ENCODE measurements at regions not wholly inside any gene's neighbourhood (a gene's known extent, or its start where the extent isn't known, plus 50 kb on each side); places are given as distances from the start of the nearest gene placed in this dataset.

- TF ChIP-seq ZNF8 (CRISPR knock-in tag; IDR thresholded peaks at IDR 0.05), result no peak
- no peak for TF ChIP-seq ZFP3 (CRISPR knock-in tag; IDR thresholded peaks at IDR 0.05)
- TF ChIP-seq RARB (CRISPR knock-in tag; IDR thresholded peaks at IDR 0.05), result no peak
- TF ChIP-seq CSRNP3 (CRISPR knock-in tag; IDR thresholded peaks at IDR 0.05), result no peak
- no peak for TF ChIP-seq GLIS3 (CRISPR knock-in tag; IDR thresholded peaks at IDR 0.05)
- TF ChIP-seq PPARA (CRISPR knock-in tag; IDR thresholded peaks at IDR 0.05; ENCODE audit: borderline replicate concordance), result no peak
- TF ChIP-seq, protein P1, sequence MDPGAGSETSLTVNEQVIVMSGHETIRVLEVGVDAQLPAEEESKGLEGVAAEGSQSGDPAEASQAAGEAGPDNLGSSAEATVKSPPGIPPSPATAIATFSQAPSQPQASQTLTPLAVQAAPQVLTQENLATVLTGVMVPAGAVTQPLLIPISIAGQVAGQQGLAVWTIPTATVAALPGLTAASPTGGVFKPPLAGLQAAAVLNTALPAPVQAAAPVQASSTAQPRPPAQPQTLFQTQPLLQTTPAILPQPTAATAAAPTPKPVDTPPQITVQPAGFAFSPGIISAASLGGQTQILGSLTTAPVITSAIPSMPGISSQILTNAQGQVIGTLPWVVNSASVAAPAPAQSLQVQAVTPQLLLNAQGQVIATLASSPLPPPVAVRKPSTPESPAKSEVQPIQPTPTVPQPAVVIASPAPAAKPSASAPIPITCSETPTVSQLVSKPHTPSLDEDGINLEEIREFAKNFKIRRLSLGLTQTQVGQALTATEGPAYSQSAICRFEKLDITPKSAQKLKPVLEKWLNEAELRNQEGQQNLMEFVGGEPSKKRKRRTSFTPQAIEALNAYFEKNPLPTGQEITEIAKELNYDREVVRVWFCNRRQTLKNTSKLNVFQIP (CRISPR knock-in tag; IDR thresholded peaks at IDR 0.05; ENCODE audit: borderline replicate concordance, low read depth), result no peak
- ATAC-seq, result no peak
Measured at GRCh38 chr4:117383468-117383867, 298.1 kb upstream of the TRAM1L1 start.

DNA sequence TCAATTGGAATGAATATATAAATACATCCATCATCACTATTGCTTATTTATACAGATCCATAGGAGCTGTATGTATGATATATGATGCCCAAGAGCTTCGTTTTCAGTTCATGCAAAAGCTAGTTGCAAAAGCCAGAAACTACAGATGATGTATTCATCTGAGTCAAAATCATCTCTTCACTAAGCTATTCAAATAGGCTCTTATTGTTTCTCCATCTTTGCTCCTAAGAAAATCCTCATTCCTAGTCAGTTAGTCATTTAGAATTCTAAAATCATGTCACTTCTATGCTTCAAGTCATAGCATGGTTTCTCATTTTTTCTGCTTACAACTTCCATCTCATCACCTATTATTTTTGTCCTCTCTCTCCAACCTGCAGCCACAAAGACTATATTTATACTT, 300.1 kb upstream of the TRAM1L1 start:
- ATAC-seq, result no peak
- TF ChIP-seq TSHZ2 (CRISPR knock-in tag; IDR thresholded peaks at IDR 0.05) (no peak), ISL1 (CRISPR knock-in tag; IDR thresholded peaks at IDR 0.05) (no peak), CREB5 (CRISPR knock-in tag; IDR thresholded peaks at IDR 0.05; ENCODE audit: low read depth) (no peak), BACH2 (CRISPR knock-in tag; IDR thresholded peaks at IDR 0.05; ENCODE audit: borderline replicate concordance) (no peak), ESRRG (CRISPR knock-in tag; IDR thresholded peaks at IDR 0.05) (no peak), OSR1 (CRISPR knock-in tag; IDR thresholded peaks at IDR 0.05) (no peak), ARNTL (CRISPR knock-in tag; IDR thresholded peaks at IDR 0.05; ENCODE audit: borderline replicate concordance, low read depth) (no peak), ZFP3 (CRISPR knock-in tag; IDR thresholded peaks at IDR 0.05) (no peak), RARB (CRISPR knock-in tag; IDR thresholded peaks at IDR 0.05) (no peak), ZNF565 (CRISPR knock-in tag; conservative IDR thresholded peaks at IDR 0.05; ENCODE audit: low read depth) (no peak)
- TF ChIP-seq, protein P1 (CRISPR knock-in tag; IDR thresholded peaks at IDR 0.05; ENCODE audit: borderline replicate concordance, low read depth), result no peak

DNA sequence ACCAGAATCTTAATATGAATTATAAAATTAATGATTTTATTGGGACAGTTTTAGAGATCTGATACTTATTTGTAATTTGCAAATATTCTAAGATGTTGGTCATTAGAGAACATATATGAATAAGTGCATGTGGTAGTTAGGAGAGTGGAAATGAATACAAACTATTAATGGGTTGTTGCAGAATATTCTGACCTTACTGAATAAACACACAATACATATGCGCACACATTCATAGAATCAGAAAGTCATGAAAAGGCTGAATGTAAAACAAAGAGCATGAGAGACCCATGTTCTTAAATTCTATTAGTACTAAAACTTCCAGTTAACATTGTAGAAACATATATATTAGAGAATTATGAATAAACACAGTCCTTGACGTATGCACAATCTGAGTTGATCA, 301.7 kb upstream of the TRAM1L1 start:
- no peak for ATAC-seq

More for the DNA sequence above, 301.7 kb upstream of the TRAM1L1 start:
- TF ChIP-seq ZFP30 (CRISPR knock-in tag; IDR thresholded peaks at IDR 0.05) (no peak), TSHZ2 (CRISPR knock-in tag; IDR thresholded peaks at IDR 0.05) (no peak), OSR1 (CRISPR knock-in tag; IDR thresholded peaks at IDR 0.05) (no peak), TOX (CRISPR knock-in tag; IDR thresholded peaks at IDR 0.05; ENCODE audit: borderline replicate concordance) (no peak), ZNF70 (CRISPR knock-in tag; IDR thresholded peaks at IDR 0.05) (no peak), GLIS3 (CRISPR knock-in tag; IDR thresholded peaks at IDR 0.05) (no peak), BACH2 (CRISPR knock-in tag; IDR thresholded peaks at IDR 0.05; ENCODE audit: borderline replicate concordance) (no peak), CREB5 (CRISPR knock-in tag; IDR thresholded peaks at IDR 0.05; ENCODE audit: low read depth) (no peak), ISL1 (CRISPR knock-in tag; IDR thresholded peaks at IDR 0.05) (no peak), SNAI2 (CRISPR knock-in tag; IDR thresholded peaks at IDR 0.05) (no peak), ZC3H10 (CRISPR knock-in tag; IDR thresholded peaks at IDR 0.05) (no peak), ARNTL (CRISPR knock-in tag; IDR thresholded peaks at IDR 0.05; ENCODE audit: borderline replicate concordance, low read depth) (no peak), PPARA (CRISPR knock-in tag; IDR thresholded peaks at IDR 0.05; ENCODE audit: borderline replicate concordance) (no peak), ZFP3 (CRISPR knock-in tag; IDR thresholded peaks at IDR 0.05) (no peak), ZNF8 (CRISPR knock-in tag; IDR thresholded peaks at IDR 0.05) (no peak)
- TF ChIP-seq, protein P1 (CRISPR knock-in tag; IDR thresholded peaks at IDR 0.05; ENCODE audit: borderline replicate concordance, low read depth), result no peak
